Transverse colon (tissue), 4 donors: ENCODE measurements at regions not wholly inside any gene's neighbourhood (a gene's known extent, or its start where the extent isn't known, plus 50 kb on each side); places are given as distances from the start of the nearest gene placed in this dataset.

Experiments used
- CTCF ChIP-seq, 5 experiments: fragments of 200-600 bp in 3 of 5; fragments of 450-650 bp in 2 of 5; sonication (generic) in 3 of 5; IDR thresholded peaks; 1 replicate in 2 of 5; 2 replicates in 3 of 5; pipeline ENCODE4 v1.5.1; 2016 to 2017; ENCODE audit warnings: antibody characterized with exemption in 5 of 5, inconsistent platforms in 3 of 5, mild to moderate bottlenecking in 2 of 5, moderate library complexity in 1 of 5
- POLR2A ChIP-seq: fragments of 450-650 bp; IDR thresholded peaks from one replicate; pipeline ENCODE4 v1.6.1; 2016; ENCODE audit warnings: antibody characterized with exemption, mild to moderate bottlenecking, moderate library complexity
- POLR2AphosphoS5 ChIP-seq, 3 donors: sonication (generic); formaldehyde crosslinking; IDR thresholded peaks; one replicate each; pipeline ENCODE4 v1.6.1; 2016; ENCODE audit warnings: antibody characterized with exemption in 3 of 3

GRCh38 chr9:19870988-19871387, 82.2 kb upstream of the SLC24A2 start:
- TF ChIP-seq CTCF (IDR thresholded peaks at IDR 0.05) (no peak), POLR2AphosphoS5 (IDR thresholded peaks at IDR 0.05) (no peak), POLR2A (no peak)
